HG03378 (cell line): ENCODE measurements at regions not wholly inside any gene's neighbourhood (a gene's known extent, or its start where the extent isn't known, plus 50 kb on each side); places are given as distances from the start of the nearest gene placed in this dataset.

ENCODE experiments used
- ATAC-seq: cut with Tn5 transposase; IDR thresholded peaks from one replicate; pipeline ENCODE4 v1.9.1; 2021; ENCODE audit warnings: mild to moderate bottlenecking, moderate library complexity; ENCODE audit not compliant: unreplicated experiment

DNA sequence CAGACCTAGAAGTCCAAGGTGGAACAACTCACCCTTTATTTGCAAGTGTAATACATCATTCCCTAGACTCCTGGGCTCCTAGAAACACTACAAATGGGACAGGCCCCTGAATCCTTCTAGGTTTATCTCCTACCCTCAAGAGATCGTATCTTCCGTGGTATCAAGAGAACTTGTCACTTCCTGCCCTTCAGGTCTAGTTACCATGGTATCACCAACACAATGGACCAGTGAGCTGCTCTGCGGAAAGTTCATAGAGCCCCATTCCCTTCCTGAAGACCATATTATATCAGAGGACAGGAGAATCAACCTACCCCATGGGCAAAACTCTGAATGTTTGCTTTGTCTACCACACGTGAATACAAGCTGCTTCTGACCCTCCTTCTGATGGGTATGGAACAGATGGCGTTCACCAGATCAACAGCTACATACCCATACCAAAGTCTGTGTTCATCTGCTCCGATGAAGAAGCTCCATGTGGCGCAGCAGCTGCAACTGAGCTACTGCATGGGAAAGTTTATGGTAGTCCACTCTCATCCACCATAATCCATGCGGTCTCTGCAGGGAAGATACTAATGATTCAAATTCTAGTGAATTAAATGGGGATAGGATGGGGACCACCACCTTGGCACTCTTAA is 84.6 kb upstream of the KLF13 start:
- ATAC-seq = no peak

DNA sequence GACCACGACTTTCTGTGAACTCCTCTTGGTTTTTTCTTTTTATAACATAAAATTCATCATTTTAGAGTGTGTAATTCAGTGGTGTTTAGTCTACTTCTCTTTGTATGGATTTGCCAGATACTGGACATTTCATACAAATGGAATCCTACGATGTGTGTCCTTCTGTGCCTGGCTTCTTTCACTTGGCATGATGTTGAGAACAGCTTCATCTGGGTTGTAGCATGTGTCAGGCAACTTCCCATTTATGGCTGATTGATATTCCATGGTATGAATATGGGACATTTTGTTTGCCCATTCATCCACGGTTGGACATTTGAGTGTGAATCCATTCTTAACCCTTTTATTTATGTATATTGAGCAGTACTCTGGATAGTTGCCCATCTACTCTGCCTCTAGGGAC is 82.7 kb upstream of the KLF13 start:
- ATAC-seq = no peak

DNA sequence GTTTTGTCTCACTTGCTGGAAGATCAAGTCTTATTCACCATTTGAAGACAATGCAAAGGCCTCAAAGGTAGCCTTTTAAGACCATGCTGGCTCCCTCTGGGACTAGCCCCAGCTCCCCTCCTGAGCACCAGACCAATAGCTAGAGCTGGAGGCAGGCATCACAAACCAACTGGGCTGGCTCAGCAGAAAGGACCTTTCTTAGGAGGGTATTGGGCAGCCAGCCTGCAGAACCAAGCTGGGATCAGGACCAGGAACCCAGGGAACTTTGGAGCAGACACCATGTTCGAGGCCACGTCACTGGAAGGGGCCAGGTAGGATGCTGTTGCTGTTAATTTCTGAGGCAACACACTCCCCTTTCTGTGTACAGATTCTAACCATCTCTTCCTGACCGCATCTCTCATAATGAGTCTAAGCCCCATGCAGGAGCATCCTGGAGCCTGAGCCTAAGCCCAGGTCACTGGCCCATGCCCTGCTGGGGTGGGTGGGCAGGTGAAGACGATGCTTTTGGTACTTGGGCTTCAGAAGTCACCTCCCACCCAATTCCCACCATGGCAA is 81.4 kb upstream of the KLF13 start:
- no peak for ATAC-seq

DNA sequence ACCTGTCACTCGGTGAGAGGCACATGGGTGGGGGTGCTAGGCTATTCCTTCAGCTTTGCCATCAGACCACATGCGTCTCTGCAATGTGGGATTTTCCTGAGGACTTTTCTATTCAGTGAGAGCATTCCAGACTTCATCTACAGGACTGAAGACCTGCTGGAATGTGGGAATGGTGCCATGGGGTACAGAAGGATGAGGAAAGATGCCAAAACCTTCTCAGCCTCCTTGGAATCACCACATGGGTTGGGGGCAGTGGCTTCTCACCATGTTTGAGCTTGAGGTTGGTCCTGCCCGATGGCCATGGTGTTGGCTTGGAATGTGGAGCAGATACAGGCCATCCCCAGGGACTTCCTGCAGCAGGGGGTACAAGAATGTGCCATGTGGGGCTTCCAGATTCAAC is 80.9 kb upstream of the KLF13 start:
- no peak for ATAC-seq

DNA sequence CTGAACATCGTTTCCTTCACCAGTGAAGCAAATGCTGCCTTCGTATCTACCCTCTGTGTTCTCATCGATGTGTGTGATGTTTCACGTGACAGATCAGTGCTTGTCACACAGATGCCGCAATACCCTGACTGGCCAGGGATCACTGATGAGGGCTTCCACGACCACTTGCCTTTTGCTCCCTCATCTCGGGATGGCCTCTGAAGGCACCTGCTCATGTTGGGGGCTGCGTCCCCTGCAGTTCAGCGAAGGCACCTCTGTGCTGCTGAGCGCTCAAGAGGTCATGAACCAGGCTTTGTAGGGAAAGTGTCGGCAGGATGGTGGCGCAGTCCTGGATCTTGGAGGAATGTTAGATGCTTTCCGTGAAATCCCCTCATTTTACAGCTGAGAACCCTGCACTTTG is 79.2 kb upstream of the KLF13 start:
- no peak for ATAC-seq

DNA sequence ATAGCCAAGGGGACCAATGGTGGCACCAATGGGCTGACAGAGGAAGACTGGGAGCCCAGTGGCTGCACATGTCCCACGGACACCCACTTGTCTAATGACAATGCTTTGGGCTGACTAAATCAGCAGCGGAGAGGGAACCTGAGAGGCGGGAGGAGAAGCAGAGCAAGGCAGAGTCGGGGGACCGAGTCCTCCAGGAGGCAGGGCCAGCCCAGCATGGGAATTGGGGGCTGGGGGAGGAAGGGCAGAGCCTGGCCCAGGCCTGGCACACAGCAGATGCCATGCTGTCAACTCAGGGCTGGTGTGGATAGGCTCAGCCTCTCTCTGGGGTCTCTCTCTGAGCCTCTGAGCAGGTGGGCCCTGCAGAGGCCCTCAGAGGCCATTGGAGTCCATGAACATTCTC is 78.4 kb upstream of the KLF13 start:
- no peak for ATAC-seq

DNA sequence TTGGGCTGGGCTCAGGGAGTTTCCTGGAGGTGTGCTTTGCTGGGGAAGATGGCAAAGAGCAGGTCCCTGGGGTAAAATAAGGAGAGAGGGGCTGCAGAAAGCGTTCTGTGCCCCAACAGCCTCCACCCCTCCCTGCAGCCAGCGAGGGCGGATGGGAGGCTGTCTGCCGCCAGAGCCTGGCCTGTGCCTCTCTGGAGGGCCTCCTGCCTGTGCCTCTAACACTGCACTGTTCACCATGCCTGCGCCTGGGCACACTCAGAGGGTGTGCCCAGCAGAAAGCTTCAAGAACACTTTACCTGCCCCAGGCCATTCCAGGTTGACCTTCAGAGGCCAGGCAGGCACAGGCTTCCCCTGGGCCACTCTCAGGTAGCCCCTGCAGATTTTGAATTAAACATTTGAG is 77.7 kb upstream of the KLF13 start:
- no peak for ATAC-seq

DNA sequence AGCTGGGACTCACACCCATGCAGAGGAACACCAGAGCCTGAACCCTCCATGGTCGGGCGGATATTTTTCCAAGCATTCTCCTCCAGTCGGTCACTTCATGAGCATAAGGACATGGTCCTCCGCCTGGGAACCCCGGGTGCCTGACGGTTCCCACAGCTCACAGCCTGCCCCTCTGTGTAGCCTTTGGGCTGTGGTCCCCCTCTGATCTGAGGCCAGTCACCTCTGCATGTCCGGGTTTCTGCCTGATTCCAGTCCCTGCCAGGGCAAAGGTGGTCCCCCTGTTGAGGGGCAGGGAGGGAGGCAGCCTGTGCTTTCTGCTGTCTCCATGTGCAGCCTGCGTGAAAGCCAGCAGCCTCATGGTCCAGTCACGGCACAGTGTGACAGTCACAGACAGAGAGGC is 76.6 kb upstream of the KLF13 start:
- no peak for ATAC-seq

DNA sequence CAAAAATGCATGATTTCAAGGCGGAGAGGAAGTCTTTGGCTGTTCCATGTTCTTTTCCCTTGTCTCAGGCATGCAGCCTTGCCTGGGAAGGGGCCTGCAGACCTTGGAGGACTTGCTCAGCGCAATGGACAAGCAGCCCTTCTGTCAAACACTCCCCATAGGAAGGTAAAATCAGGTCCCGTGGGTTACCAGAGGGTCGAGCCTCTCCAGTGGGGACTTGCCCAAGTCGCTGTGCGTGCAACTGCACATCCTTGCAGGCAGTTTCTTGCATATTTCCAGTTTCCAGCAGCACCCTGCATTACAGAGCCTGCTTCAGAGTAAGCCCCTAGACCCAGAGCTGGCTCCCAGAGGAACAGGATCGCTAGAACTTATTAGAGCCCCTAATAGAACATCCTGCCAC is 75.5 kb upstream of the KLF13 start:
- no peak for ATAC-seq

DNA sequence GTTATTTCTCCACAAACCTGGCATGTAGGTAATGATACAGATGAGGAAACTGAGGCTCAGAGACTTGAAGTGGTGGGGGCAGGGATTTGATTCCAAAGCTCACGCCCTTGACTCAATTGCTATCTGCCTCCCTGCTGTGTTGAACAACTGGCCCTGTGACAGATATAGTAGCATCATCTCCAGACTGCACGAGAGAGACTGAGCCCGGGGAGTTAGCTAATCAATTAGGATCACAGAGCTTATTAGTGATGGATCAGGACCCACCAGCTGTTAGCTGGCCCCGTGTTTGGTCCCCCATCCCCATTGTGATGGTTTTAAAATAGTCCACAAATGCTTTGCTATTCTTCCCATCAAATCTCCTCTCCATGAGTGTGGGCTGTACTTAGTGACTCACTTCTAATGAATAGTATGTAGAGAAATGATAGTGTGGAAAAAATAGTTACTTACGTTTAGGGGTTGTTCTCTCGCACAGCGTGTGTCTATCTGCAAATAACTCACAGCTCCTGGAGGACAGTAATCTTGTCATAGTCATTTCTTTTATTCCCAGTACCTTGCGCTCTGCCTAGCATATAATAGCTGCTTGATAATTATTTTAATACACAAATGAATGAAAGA is 74.4 kb upstream of the KLF13 start:
- no peak for ATAC-seq

DNA sequence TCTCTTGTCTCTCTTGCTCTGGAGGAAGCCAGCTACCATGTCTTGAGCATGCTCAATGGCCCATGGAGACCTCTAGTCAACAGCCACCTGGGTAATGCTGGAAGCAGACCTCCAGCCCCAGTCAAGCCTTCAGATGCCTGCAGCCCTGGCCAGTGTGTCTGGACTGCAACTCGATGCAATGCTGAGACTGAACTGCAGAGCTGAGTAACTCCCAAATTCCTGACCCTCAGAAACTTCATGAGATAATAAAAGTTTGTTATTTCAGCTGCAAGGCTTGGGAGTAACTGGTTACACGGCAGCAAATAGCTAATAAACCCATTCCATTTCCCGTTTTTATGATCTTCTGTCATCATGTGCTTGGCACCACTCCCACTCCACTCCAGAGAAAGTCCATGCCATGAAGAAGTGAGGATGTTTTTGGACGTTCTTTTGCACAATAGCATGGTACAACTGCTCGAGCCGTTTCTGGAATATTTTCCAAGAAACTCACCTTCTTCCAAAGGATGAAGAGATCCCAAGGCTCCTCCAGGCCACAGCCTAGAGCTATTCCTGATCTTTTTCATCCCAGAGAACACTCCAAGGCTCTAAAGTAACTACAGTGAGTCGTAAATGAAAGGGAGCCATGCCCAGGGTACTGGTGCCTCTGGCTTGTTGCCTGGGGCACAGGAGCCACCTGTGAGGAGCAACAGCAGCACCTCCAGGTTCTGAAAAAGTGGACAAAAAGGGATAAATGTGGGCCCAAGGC is 72.0 kb upstream of the KLF13 start:
- no peak for ATAC-seq

DNA sequence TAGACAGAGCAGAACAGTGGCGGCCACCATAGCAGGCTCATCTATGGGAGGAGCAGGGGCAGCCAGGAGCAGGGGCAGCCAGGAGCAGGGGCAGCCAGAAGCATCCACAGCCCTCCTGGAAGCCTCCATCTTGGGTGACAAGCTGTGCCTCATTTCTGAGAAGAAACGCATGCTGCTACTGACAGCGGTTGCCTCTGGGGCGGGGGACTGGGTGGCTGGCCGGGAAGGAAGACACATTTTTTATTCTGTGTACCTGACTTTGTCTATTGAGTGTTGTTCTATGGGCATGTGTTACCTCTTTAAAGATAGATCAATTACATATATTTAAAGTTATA is 71.5 kb upstream of the KLF13 start:
- ATAC-seq = no peak

DNA sequence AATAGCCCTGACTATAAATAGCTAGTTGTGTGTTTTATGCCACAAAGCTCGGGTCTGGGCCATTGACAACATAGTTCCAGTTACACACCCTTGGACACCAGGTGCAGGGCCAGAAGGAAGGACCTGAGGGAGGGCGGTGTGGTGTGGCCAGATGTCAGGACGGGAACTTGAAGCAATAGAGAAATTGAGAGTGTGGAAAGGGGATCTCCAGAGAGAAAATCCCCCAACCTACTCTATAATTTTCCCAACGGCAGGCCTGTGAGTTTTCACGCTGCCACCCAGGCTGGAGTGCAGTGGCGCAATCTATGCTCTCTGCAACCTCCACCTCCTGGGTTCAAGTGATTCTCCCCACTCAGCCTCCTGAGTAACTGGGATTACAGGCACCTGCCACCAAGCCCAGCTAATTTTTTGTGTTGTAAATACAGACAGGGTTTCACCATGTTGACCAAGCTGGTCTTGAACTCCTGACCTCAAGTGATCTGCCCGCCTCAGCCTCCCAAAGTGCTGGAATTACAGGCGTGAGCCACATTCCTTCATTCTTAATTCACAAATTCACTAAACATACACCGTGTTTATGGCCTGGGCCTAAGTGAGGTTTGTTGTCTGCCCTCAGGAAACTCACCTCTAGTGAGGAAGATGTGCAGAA is 70.8 kb upstream of the KLF13 start:
- ATAC-seq = peak; percentile 42

DNA sequence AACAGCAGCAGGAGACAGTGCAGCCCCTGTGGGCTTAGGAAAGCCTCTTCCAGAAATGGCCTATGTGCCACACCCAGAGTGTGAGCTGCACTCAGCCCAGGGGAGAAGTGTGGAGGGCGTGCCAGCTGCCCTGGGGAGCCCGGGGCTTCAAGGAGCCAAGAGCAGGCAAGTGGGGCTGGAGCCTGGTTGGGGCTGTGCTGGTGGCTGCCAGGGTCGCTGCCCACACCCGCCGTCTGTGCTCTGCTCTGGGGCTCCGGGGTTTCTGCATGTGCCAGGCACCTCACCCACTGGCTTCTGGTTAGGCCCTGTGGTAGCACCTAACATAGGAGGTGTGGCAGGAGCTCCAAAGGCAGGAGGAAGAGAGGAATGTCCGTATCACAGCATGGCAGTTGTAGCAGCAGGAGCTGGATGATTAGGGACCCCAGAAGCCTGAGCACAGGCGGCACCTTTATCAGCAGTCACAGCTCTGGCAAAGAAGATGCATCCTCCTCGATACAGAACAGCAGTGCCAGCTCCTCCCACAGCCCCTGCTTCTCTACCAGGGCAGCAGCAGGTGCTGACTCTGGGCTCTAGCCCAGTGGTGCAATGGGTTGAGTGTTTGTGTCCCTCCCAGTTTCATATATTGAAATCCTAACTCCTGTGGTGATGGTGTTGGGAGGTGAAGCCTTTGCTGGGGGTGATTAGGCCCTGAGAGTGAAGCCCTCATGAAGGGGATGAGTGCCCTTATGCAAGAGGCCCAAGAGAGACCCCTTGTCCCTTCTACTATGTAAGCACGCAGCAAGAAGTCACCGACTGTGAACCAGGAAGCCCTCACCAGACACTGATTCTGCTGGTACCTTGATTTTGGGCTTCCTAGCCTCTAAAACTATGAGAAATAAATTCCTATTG is 70.0 kb upstream of the KLF13 start:
- no peak for ATAC-seq

DNA sequence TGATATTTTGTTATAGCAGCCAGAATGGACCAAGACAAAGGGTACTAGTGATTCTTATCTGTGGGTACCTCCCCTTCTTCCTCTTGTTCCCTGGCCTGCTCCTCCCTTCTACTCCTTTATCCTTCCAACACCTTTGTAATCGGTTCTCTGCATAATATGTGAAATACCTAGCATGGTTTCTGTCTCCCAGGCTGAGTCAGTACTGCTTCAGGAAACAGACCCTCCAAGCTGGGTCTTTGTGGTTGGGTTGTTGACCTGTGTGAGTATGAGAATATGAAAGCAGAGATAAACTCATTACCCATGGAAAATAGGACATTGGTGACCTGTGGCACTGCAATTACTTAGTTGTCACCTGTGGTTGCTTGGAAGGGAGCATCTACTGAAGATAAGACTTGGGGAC is 69.3 kb upstream of the KLF13 start:
- no peak for ATAC-seq

DNA sequence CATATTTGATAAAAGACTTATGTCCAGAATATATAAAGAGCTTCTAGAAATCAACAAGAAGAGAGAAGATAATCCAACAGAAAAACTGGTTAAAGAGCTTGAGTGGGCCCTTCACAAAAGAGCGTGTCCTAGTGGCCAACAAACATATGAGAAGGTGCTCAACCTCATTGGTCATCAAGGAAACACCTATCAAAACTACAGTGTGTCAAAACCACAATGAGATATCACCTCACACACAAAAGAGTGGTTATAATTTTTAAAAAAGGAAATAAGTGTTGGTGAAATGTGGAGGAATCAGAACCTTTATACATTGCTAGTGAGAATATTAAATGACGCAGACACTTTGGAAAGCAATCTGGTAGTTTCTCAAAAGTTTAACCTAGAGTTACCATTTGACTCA is 68.4 kb upstream of the KLF13 start:
- ATAC-seq = no peak

DNA sequence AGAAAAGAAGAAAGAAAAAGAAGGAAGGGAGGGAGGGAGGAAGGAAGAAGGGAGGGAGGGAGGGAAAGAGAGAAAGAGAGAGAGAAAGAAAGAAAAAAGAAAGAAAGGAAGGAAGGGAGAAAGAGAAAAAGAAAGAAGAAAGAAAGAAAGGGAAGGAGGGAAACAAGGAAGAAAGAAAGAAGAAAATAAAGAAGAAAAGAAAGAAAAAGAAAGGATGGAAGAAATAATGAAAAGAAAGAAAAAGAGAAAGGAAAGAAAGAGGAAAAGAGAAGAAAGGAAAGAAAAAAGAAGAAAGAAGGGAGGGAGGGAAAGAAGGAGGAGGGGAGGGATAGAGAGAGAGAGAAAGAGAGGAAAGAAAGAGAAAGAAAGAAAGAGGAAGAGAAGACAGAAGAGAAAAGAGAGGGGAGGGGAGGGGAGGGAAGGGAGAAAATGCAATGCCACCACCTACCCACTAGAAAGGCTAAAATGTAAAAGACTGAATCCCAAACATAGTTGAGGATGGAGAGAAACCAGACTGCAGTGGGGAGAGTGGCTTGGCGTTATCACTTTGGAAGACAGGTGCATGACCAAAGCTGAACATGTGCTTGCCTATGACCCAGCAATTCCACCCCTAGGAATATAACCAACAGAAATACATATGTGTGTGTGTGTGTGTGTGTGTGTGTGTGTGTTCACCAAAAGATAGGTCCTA is 66.9 kb upstream of the KLF13 start:
- no peak for ATAC-seq

DNA sequence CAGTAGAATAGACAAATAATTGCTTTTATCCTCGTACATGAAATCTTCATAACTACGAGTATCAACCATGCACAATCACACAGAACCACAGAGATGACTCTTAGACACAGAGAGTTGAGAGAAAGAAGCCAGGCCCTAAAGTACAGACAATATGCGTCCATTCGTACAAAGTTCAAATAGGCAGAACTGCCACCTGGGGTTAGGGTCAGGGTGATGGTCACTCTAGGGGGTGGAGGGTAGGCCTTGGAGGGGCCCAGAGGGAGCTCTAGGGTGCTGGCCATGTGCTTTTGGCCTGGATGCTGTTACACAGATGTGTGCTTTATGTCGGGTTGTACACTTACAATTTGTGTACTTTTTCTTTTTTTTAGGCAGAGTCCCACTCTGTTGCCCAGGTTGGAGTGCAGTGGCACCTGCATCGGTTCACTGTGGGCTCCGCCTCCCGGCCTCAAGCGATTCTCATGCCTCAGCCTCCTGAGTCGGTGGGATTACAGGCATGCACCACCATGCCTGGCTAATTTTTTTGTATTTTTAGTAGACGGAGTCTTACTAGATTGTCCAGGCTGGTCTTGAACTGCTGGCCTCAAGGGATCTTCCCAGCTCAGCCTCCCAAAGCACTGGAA is 65.9 kb upstream of the KLF13 start:
- ATAC-seq = no peak

DNA sequence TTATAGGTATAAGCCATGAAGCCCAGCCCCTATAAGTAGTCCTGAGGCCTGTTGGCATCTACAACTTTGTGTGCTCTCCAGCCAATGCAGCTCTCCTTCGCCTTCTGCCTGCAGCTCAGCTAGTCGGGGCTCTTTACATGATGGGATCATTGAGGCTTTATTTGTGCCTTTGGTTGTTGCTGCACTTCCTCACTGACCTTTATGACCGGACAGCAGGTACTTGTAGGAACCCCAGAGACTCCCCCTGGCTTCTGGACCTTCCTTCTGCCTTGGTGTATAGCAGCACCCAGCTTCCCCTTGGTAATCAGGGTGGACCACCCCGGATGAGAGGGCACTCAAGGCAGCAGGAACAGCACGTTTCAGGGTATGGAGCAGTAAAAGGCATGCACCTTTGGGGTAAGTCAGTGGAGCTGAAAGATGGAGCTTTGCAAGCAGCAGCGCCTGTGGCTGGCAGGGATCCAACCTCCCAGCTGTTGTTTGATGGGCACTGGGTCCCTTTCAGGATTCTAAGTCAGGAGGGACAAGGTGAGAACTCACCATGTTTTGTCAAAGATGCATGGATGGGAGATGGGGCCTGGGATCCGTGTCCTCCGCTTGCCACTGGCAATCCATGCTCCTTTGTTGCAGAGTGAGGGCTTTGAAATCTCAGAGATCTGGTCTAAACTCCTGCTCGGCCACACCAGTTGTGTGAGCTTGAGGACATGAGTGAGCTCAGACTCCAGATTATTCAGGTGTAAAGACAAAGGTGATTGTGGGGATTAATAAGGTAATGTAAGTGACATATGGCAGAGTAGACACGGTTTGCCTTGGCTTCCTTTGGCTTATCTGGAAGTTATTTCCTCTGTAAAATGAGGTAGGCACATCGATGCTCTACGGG is 65.1 kb upstream of the KLF13 start:
- ATAC-seq = no peak
